GM12878 (cell line): ENCODE measurements at regions not wholly inside any gene's neighbourhood (a gene's known extent, or its start where the extent isn't known, plus 50 kb on each side); places are given as distances from the start of the nearest gene placed in this dataset.

Experiments
- CHD2 ChIP-seq: IDR thresholded peaks from 2 replicates; pipeline ENCODE4 v1.6.1; 2011; ENCODE audit warnings: low read depth, low read length, improper control_type of control experiment, borderline replicate concordance
- POLR2A ChIP-seq: IDR thresholded peaks from 2 replicates; pipeline ENCODE4 v1.6.1; 2011; ENCODE audit warnings: low read depth, mild to moderate bottlenecking, low read length

GRCh38 chr1:2881556-2881955, 80.1 kb upstream of the TTC34 start:
- TF ChIP-seq CHD2 = no peak
- TF ChIP-seq POLR2A = no peak
